Astrocyte (in vitro differentiated cells and primary cell): ENCODE measurements at regions not wholly inside any gene's neighbourhood (a gene's known extent, or its start where the extent isn't known, plus 50 kb on each side); places are given as distances from the start of the nearest gene placed in this dataset.

Source experiments
- EZH2 ChIP-seq: IDR thresholded peaks from 2 replicates; pipeline ENCODE4 v1.6.1; 2012; ENCODE audit warnings: mild to moderate bottlenecking, low read length, inconsistent platforms; ENCODE audit not compliant: insufficient read depth
- TF ChIP-seq, protein P1 (sequence below): IDR thresholded peaks from 2 replicates; pipeline ENCODE4 v1.5.1; 2011; ENCODE audit warnings: low read depth, mild to moderate bottlenecking, inconsistent platforms, low read length, moderate library complexity; ENCODE audit not compliant: insufficient read depth

DNA sequence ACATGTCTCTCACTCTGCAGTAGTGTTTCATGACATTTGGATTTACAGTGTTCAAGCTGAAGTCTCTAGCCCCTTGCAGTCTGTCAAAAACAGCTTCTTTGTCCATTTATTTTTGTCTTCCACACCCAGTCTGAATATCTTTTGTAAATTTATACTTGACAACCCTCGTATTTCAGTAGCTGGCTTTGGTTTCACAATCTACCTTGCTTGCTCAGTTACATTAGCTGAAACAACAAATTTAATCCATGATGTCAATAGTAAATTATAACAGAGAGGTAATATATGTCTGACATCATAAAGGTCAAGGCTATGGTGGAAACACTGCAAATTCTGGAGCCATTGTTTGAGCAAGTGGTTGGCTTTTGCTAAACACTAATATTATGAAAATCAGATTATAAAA lies 328.7 kb downstream of the MTX2 start:
- no peak for TF ChIP-seq EZH2
- TF ChIP-seq, protein P1, sequence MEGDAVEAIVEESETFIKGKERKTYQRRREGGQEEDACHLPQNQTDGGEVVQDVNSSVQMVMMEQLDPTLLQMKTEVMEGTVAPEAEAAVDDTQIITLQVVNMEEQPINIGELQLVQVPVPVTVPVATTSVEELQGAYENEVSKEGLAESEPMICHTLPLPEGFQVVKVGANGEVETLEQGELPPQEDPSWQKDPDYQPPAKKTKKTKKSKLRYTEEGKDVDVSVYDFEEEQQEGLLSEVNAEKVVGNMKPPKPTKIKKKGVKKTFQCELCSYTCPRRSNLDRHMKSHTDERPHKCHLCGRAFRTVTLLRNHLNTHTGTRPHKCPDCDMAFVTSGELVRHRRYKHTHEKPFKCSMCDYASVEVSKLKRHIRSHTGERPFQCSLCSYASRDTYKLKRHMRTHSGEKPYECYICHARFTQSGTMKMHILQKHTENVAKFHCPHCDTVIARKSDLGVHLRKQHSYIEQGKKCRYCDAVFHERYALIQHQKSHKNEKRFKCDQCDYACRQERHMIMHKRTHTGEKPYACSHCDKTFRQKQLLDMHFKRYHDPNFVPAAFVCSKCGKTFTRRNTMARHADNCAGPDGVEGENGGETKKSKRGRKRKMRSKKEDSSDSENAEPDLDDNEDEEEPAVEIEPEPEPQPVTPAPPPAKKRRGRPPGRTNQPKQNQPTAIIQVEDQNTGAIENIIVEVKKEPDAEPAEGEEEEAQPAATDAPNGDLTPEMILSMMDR, result no peak
